ENCODE measurements at regions not wholly inside any gene's neighbourhood (a gene's known extent, or its start where the extent isn't known, plus 50 kb on each side); places are given as distances from the start of the nearest gene placed in this dataset.

GRCh38 chr6:106748547-106749207 is 119.3 kb downstream of the QRSL1 start:
- H3K9ac ChIP-seq, result no peak overlapping the region
- ChIA-PET POLR2A (no interaction called here), CTCF (interaction anchor here (1.0 to 1.4 kb wide), 5 partner anchors 12 to 231 kb away, joined by 3 to 4 read pairs (median 3); no protein-coding TSS in a partner anchor)
- no peaks in the 10 kb centered on the region for H3K9me3 ChIP-seq
- H3K36me3 ChIP-seq (replicated peaks in 1 of 2; ENCODE audit: control insufficient read depth in 1 of 2, insufficient read depth in 2 of 2, low read length in 1 of 2), result no peaks in the 10 kb centered on the region
- 41% methylated on average over 3 of the region's 3 CpGs for WGBS (ENCODE audit: low lambda C conversion rate)
- H3K4me2 ChIP-seq, result no peak overlapping the region
- no peaks in the 10 kb centered on the region for H4K20me1 ChIP-seq (ENCODE audit: insufficient read depth)
- no peaks in the 10 kb centered on the region for H3K79me2 ChIP-seq (ENCODE audit: insufficient read depth)
- DNase-seq, result no peak
- H2AFZ ChIP-seq (ENCODE audit: low read depth), result no peak overlapping the region
- H3K9me2 ChIP-seq, result no peaks in the 10 kb centered on the region
- no peak overlapping the region for H3K4me3 ChIP-seq (ENCODE audit: low read depth in 2 of 2, low read length in 1 of 2)
- TF ChIP-seq SMC3 (IDR thresholded peaks at IDR 0.05; ENCODE audit: low read depth, low read length) (no peak), TAF1 (IDR thresholded peaks at IDR 0.05; ENCODE audit: borderline replicate concordance, low read depth, low read length) (no peak), FOSL2 (IDR thresholded peaks at IDR 0.05; ENCODE audit: borderline replicate concordance, low read depth) (no peak), NRF1 (IDR thresholded peaks at IDR 0.05; ENCODE audit: low read depth, low read length) (no peak), EP300 (IDR thresholded peaks at IDR 0.05; ENCODE audit: borderline replicate concordance in 1 of 2, low read depth in 1 of 2, low read length in 1 of 2) (no peak), ELF1 (IDR thresholded peaks at IDR 0.05) (no peak), SIN3A (IDR thresholded peaks at IDR 0.05; ENCODE audit: borderline replicate concordance, low read depth, low read length) (no peak), GABPA (IDR thresholded peaks at IDR 0.05; ENCODE audit: low read depth) (no peak), RXRA (IDR thresholded peaks at IDR 0.05; ENCODE audit: borderline replicate concordance, low read depth) (no peak), MEF2A (IDR thresholded peaks at IDR 0.05; ENCODE audit: borderline replicate concordance, low read depth) (no peak), CTCF (IDR thresholded peaks at IDR 0.05) (no peak), USF1 (IDR thresholded peaks at IDR 0.05; ENCODE audit: borderline replicate concordance, low read depth) (no peak), NFIC (IDR thresholded peaks at IDR 0.05; ENCODE audit: borderline replicate concordance) (no peak)
- no peaks in the 10 kb centered on the region for H3F3A ChIP-seq (replicated peaks; ENCODE audit: insufficient read depth)
- no peak overlapping the region for H3K27ac ChIP-seq (ENCODE audit: low read depth in 2 of 2, low read length in 1 of 2)
- H3K27me3 ChIP-seq (ENCODE audit: insufficient read depth), result no peaks in the 10 kb centered on the region
- H3K4me1 ChIP-seq (ENCODE audit: control insufficient read depth in 1 of 2, insufficient read depth in 2 of 2, low read depth in 1 of 2, low read length in 1 of 2), result peaks cover 0 to 14% of the 10 kb centered on the region in 2 experiments; a peak in 1 of 4 replicates

- DNase-seq, result no peak
- Histone ChIP-seq H3F3A (replicated peaks; ENCODE audit: insufficient read depth) (no peaks in the 10 kb centered on the region), H3K9me3 (no peaks in the 10 kb centered on the region), H3K4me1 (ENCODE audit: control insufficient read depth in 1 of 2, insufficient read depth in 2 of 2, low read depth in 1 of 2, low read length in 1 of 2) (peaks cover 0 to 14% of the 10 kb centered on the region in 2 experiments; a peak in 1 of 4 replicates), H3K4me2 (no peak overlapping the region), H2AFZ (ENCODE audit: low read depth) (no peak overlapping the region), H3K27me3 (ENCODE audit: insufficient read depth) (no peaks in the 10 kb centered on the region), H3K36me3 (replicated peaks in 1 of 2; ENCODE audit: control insufficient read depth in 1 of 2, insufficient read depth in 2 of 2, low read length in 1 of 2) (no peaks in the 10 kb centered on the region), H3K9ac (no peak overlapping the region), H4K20me1 (ENCODE audit: insufficient read depth) (no peaks in the 10 kb centered on the region), H3K79me2 (ENCODE audit: insufficient read depth) (no peaks in the 10 kb centered on the region), H3K9me2 (no peaks in the 10 kb centered on the region), H3K27ac (ENCODE audit: low read depth in 2 of 2, low read length in 1 of 2) (no peak overlapping the region), H3K4me3 (ENCODE audit: low read depth in 2 of 2, low read length in 1 of 2) (no peak overlapping the region)
- ChIA-PET CTCF (interaction anchor here (1.1 to 1.5 kb wide), 2 partner anchors 9 to 233 kb away, joined by 3 read pairs; no protein-coding TSS in a partner anchor), POLR2A (no interaction called here)
- 30% methylated on average over 1 of the region's 1 CpG for WGBS (ENCODE audit: low lambda C conversion rate)
- TF ChIP-seq SIN3A (IDR thresholded peaks at IDR 0.05; ENCODE audit: borderline replicate concordance, low read depth, low read length) (no peak), JUND (IDR thresholded peaks at IDR 0.05) (no peak), ZBTB33 (IDR thresholded peaks at IDR 0.05; ENCODE audit: borderline replicate concordance, low read depth) (no peak), SMC3 (IDR thresholded peaks at IDR 0.05; ENCODE audit: low read depth, low read length) (no peak), EP300 (IDR thresholded peaks at IDR 0.05; ENCODE audit: borderline replicate concordance in 1 of 2, low read depth in 1 of 2, low read length in 1 of 2) (no peak), YY1 (IDR thresholded peaks at IDR 0.05; ENCODE audit: low read depth) (no peak), MEF2A (IDR thresholded peaks at IDR 0.05; ENCODE audit: borderline replicate concordance, low read depth) (no peak), RXRA (IDR thresholded peaks at IDR 0.05; ENCODE audit: borderline replicate concordance, low read depth) (no peak), FOSL2 (IDR thresholded peaks at IDR 0.05; ENCODE audit: borderline replicate concordance, low read depth) (no peak), ELF1 (IDR thresholded peaks at IDR 0.05) (no peak), USF1 (IDR thresholded peaks at IDR 0.05; ENCODE audit: borderline replicate concordance, low read depth) (no peak), IRF3 (IDR thresholded peaks at IDR 0.05; ENCODE audit: low read depth, low read length) (no peak), FOXJ3 (CRISPR knock-in tag; IDR thresholded peaks at IDR 0.05) (no peak)
Observed at GRCh38 chr6:106747139-106747538, 117.8 kb downstream of the QRSL1 start.
